Stimulated activated CD8-positive, alpha-beta memory T cell treated with anti-CD3 and anti-CD28 coated beads, Interleukin-7, amount 100 ng/mL, for 48 hours (primary cell): ENCODE measurements at regions not wholly inside any gene's neighbourhood (a gene's known extent, or its start where the extent isn't known, plus 50 kb on each side); places are given as distances from the start of the nearest gene placed in this dataset.

Source experiments
- DNase-seq, 2 donors: peaks; one replicate each; pipeline ENCODE4 v3.0.0-alpha.2; 2020; ENCODE audit warnings: low read depth in 1 of 2; ENCODE audit errors: extremely low read depth in 1 of 2

DNA sequence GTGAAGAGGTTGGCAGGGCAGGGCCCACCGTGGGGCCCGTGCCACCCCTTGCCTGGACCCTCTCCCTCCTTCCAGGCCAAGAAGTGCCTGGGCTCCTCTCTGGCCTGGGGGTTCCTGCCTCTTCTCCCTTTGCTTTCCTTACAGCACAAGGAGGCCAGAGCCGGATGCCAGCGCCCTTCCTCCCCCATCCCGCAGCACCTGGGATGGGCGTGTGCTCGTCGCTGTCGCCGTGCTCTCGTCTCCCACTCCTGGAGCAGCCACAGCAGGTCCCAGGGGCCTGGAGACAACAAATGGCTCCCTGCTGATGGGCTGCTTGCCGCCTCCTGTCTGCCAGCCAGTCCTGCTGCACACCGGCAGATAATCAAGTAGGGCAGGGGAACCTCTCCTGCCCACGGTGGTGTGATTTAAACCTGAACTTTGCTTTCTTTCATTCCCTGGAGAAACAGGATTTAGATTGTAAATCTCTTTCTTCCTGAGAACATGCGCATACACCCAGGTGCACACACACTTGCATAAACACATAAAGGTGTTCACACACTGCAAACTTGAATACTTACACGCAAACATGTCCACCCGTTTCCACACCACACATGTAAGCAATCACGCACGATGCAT, 50.8 kb upstream of the POU3F1 start:
- DNase-seq: no peak
